COLO668 (cell line): ENCODE measurements at regions not wholly inside any gene's neighbourhood (a gene's known extent, or its start where the extent isn't known, plus 50 kb on each side); places are given as distances from the start of the nearest gene placed in this dataset.

Experiments used
- DNase-seq: peaks from one replicate; lab custom pipeline; 2025; ENCODE audit not compliant: unreplicated experiment; lab: John Stamatoyannopoulos, UW

DNA sequence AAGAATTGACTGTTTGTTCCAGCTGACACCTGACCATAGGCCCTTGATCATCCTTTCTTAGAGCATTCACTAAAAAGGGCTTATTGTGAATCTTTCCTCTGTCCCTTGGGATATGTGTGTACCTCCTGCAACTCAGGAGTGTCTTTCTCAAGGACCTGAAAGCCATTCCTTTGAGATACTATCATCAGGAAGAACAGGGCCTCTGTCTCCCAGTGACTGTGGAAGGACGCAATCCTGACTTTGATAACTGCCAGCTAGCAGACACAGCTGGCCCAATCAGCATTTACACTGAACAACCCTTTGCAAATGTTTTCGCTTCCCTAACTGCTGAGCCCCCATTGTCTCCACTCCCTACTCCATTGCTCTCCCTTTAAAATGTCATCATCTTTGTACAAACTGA is 144.4 kb downstream of the RMI1 start:
- no peak for DNase-seq

DNA sequence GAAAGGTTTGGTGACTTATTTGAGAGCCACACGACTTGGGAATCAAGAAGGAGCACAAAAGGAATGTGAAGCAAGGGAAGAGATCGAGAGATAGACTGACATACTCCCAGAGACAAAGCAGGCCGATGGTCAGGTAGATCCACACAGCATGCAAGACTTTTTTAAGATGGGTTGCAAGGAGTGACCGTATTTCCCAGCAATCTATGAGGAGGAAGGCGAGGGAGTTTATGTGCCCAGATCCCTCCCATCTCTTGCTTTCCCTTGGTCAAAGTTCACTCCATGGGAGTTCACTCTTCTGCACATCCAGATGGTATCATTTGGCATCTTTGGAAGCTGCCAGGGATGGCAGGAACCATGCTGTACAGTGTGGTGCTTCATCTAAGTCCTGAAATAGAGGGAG is 148.9 kb downstream of the RMI1 start:
- DNase-seq: no peak

- DNase-seq: peak; percentile 52
These were observed 155.7 kb downstream of the RMI1 start for GRCh38 chr9:84136119-84136868.

DNA sequence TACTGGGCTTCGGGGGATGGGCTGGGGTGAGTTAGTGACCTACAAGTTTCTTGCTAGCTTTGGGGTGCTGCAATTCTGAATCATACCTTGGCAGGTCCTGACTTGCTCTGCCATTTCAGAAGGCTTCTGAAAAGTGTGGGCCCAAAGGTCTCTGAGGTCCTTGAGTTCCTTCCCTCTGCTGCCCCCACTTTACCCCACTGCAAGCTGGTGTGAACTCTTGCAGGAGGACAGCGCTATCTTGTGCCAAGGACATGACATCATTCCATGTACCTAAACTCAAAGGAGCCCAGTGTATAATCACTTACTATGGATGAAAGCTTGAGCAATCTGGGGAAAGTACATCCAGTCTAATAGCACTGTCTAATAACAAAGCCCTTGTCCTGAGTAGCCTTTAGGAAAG is 157.4 kb downstream of the RMI1 start:
- DNase-seq: no peak

DNA sequence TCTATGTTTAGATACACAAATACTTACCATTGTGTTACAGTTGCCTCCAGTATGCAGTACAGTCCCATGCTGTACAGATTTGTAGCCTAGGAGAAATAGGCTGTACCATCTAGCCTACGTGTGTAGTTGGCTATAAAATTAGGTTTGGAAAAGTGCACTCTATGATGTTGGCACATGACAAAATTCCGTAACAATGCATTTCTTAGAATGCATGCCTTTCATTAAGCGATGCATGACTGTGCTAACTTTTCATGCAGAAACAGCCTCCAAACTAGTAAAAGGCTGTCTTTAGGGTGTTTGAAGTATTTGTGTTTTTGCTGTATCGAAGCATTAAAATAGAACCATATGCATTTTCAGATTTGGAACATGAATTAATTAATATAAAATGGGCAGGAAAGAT is 157.9 kb downstream of the RMI1 start:
- DNase-seq: no peak

- DNase-seq: peak; percentile 26
These were observed 158.9 kb downstream of the RMI1 start for GRCh38 chr9:84139296-84140070.

DNA sequence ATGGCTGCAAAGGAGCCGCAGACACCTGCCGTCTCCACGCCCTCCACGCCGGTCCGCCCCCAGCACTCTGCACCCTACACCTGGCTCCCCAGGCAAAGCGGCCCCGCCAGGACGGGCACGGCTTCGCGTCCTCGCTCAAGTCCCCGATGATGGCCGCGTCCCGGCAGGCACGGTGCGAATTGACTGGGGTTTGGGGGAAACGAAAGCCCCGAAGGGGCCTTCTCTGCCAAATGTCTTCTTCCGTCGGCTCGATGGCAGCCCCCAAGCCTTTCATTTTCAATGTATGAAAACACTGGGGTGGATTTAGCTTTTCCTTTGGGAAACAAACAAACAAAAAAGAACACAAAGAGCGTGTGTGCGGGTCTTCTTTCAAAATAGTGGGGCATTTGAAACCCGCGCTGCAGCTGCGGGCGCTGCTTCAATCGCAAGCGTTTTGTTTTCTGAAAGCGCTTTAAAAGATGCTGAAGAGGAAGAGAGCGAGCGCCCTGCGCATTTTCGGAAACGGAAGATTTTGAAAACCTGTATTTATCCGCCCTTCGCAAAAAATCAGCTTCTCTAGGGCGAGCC is 160.0 kb downstream of the RMI1 start:
- DNase-seq: peak; percentile 91

GRCh38 chr9:84141741-84142370 is 161.3 kb downstream of the RMI1 start:
- DNase-seq: no peak

DNA sequence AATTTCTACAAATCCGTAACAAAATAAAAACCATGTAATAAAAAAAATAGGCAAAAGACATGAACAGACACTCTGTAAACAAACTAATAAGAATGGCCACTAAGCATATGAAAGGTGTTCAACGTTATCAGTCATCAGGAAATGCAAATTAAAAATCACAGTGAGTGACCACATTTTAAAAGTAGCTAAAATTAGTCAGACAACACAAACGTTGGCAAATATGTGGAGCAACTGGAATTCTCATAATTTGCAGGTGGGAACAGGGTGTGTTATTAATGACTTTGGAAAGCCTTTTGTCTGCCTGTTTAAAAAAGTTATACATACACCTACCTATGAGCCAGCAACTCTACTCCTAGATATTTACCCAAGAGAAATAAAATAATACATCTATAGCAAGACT is 164.4 kb downstream of the RMI1 start:
- no peak for DNase-seq

DNA sequence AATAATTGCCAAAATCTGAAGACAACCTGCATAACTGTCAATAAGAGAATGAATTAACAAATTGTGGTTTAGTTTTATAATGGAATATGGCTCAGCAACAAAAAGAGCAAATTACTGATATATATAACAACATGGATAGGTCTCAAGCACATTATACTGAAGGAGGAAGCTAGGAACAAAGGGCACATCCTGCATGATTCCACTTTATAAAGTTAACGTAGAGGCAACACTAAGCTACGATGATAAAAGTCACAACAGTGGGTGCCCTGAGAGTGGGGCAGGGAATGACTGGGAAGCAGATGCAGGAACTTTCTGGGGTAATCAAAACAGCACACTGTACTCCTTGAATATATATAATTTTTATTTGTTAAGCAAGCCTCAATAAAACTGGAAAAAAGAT is 165.2 kb downstream of the RMI1 start:
- no peak for DNase-seq

DNA sequence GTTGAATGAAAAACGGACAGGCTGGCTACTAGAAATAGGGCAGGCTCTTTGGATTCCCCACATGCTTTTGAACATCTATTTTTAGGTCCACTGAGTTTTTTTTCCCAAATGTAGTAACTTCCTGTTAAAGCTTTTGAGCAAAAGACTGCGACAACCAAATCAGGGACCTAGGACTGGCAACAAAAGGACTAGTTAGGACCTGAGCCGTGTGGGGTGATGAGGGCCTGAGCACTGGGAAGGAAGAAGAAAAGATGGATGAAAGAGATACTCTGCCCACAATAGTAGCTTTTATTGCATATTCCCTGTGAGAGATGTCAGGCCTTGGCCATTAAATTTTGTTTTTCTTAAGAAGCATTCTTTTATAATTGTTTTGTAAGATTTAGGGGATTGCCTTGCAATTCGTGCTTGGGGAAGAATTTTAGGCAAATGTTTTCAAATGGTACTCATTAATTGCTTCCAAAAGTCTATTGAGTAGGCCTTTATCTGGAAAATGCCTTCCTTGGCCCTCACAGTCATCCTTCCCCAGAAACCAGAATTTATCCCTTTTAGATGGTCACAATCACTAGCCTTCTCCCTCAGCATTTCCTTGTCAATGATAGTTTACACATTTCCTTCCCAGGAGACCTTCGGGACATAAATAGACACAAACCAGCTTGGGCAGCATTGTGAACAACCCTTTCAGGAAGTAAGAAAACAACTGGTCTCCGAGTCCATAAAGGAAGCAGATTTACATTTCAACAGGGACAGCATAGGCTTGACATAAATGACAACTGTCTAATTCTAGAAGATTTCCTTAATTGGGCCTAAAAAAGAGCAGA is 166.5 kb downstream of the RMI1 start:
- no peak for DNase-seq

DNA sequence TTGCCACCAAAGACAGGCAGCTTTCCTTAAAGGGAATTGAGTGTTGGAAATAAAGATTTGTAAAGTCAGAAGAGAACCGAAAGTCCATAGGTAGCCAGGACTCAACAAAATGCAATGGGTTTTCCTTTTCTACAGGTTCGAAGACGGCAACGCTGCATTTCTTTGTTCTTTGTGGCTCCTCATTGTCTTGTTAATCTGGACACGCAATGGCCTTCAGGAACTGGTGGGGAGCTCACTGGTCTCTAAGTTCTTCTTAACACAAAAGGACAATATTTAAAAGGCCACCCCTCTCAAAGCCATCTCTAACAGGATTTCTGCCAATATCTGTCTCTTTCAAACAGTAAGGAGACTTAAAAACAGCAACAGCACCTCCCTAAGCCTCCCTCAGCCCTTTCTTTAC is 170.6 kb downstream of the RMI1 start:
- no peak for DNase-seq

- DNase-seq: no peak
These were observed 171.0 kb downstream of the RMI1 start for GRCh38 chr9:84151640-84152039.

DNA sequence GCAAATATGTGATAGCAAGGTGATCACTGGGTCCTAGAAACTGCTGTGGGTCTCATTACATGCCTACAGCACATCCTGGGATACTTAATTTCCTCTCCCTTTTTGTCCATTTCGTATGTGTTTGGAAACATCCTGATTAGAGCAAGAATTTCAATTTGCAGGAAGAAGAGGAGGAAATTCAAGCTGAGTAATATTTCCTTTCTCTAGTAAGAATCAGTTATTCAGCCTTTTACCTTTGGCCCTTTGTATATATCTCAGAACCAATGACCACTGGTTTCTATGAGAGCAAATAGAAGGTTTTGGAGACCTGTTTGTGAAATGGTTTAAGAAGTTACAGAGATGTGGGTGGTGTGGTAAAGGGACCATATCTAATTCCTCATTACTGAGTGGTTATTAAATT is 171.6 kb downstream of the RMI1 start:
- DNase-seq: no peak

DNA sequence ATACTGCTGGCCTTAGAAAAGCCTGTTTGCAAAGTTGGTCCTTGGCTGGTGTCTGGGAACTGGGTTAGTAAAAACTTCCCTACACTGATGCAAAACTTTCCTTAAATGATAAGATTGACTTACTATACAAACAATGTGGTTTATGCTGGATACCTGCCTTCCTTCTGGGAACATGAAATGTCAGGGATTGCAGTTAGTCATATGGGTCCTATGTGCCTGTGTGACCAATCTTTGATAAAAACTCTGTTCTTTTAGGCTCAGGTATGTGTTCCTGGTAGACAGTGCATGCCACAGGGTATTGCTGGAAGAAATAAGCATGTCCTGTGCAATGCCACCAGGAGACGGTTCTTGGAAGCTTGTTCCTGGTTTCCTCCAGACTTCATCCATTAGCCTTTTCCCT is 173.3 kb downstream of the RMI1 start:
- DNase-seq: no peak

- no peak for DNase-seq
These were observed 173.7 kb downstream of the RMI1 start for GRCh38 chr9:84154320-84154719.

DNA sequence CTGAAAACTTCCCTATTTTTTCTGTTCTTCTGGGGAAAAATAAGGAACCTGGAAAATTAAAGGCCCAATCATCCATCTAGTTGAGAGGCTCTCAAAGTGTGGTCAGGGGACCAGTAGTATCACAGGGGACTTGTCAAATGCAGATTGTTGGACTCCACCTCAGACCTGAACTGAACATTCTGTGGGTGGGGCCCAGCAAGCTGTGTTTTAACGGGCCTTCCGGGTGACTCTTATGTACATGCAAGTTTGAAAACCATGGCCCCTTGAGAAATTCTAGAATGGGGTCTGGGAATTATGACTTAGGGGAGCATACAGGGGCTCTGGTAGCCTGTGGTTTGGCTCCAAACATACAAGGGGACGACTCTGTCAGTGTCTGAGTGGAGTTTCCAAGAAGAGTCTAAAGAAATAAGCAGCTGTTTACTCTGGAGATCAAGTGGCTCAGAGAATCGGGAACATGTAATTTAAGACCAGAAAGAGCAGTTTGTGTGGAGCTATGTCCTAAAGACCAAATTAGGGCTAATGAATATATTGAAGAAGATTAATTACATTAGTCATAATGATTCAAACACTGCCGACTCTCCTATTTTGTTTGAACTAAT is 177.4 kb downstream of the SLC28A3 start:
- DNase-seq: no peak

DNA sequence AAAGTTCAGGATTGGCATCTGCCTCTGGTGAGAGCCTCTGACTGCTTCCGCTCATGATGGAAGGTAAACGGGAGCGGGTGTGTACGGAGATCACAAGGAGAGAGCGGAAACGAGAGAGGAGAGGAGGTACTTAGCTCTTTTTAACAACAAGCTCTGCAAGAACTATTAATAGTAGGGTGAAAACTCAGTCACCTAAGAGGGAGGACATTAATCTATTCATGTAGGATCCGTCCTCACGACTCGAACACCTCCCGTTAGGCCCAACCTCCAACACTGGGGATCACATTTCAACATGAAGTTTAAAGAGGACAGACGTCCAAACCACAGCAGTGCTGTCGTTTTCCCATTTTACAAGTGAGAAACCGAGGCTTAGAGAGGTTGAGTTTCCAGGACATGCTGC is 173.7 kb downstream of the SLC28A3 start:
- DNase-seq: no peak

DNA sequence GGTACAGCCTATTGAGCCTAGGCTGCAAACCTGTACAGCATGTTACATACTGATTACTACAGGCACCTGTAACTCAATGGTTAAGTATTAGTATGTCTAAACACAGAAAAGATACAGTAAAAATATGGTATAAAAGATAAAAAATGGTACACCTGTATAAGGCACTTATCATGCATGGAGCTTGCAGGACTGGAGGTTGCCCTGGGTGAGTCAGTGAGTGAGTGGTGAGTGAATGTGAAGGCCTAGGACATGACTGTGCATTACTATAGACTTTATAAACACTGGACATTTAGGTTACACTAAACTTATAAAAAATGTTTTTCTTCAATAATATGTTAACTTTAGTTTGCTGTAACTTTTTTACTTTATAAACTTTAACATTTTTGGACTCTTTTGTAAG is 171.3 kb downstream of the SLC28A3 start:
- no peak for DNase-seq

- DNase-seq: no peak
These were observed 169.9 kb downstream of the SLC28A3 start for GRCh38 chr9:84170521-84171141.
